OCI-LY7 (cell line): ENCODE measurements at regions not wholly inside any gene's neighbourhood (a gene's known extent, or its start where the extent isn't known, plus 50 kb on each side); places are given as distances from the start of the nearest gene placed in this dataset.

ENCODE experiments used
- EZH2phosphoT487 ChIP-seq: fragments of 200-600 bp; sonication (generic); IDR thresholded peaks from 2 replicates; pipeline ENCODE4 v1.6.1; 2018; ENCODE audit warnings: low read depth, borderline replicate concordance, mild to moderate bottlenecking, mixed run types, antibody characterized with exemption, low read length, moderate library complexity, mixed read lengths
- TF ChIP-seq, protein P1 (sequence below): fragments of 200-600 bp; sonication (generic); conservative IDR thresholded peaks from 2 replicates; pipeline ENCODE4 v1.5.1; 2014; ENCODE audit warnings: mild to moderate bottlenecking, antibody characterized with exemption, low read length, moderate library complexity, mixed read lengths

DNA sequence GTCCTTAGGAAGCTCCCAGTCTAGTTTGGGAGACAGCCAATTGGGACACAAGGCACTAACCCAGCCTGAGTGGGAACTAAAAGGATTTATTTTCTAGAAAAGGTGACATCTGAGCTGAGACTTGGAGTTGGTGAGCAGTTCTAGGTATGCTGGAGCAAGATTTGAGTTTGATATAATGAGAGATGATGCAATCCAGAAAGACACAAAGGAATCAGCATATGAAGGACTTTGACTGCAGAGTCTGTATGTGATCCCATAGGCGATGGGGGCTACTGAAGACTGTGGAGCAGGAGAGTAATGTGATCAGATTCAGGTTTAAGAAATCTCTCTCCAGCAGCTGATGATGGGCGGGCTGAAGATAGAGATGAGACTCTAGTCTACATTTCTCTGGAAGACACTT is 135.1 kb upstream of the MYCN start:
- TF ChIP-seq, protein P1, sequence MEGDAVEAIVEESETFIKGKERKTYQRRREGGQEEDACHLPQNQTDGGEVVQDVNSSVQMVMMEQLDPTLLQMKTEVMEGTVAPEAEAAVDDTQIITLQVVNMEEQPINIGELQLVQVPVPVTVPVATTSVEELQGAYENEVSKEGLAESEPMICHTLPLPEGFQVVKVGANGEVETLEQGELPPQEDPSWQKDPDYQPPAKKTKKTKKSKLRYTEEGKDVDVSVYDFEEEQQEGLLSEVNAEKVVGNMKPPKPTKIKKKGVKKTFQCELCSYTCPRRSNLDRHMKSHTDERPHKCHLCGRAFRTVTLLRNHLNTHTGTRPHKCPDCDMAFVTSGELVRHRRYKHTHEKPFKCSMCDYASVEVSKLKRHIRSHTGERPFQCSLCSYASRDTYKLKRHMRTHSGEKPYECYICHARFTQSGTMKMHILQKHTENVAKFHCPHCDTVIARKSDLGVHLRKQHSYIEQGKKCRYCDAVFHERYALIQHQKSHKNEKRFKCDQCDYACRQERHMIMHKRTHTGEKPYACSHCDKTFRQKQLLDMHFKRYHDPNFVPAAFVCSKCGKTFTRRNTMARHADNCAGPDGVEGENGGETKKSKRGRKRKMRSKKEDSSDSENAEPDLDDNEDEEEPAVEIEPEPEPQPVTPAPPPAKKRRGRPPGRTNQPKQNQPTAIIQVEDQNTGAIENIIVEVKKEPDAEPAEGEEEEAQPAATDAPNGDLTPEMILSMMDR: no peak
- TF ChIP-seq EZH2phosphoT487: no peak
